ENCODE measurements at regions not wholly inside any gene's neighbourhood (a gene's known extent, or its start where the extent isn't known, plus 50 kb on each side); places are given as distances from the start of the nearest gene placed in this dataset.

DNA sequence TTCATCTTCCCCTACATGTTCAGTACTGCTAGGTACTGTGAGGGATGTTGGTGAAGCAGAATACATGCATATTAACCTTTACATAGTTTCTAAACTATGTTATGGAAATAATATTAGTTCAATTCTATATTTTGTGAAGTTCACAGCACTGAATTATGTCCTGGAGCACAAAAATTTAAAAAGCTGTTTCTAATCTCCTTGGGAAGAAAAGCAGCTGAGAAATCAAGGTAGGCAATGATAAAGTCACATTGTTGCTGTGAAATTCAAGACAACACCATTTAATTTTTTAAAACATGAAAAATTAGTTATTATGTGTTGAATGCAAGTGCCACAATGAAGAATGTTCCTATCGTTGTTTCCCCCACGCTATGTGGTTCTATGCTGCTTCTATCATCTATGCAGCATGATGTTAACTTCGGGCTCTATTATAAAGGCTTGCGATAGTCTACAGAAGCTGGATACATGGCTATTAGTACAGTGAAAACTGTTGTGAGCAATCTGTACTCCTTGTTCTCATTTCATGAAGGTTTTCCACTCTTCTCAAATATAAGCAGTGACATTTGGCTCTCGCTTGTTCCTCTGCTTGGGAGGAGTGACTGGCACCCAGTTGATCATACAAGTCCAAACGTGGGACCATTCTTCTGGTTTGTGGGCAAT, 164.3 kb downstream of the AASDHPPT start:
- TF ChIP-seq, protein P1, sequence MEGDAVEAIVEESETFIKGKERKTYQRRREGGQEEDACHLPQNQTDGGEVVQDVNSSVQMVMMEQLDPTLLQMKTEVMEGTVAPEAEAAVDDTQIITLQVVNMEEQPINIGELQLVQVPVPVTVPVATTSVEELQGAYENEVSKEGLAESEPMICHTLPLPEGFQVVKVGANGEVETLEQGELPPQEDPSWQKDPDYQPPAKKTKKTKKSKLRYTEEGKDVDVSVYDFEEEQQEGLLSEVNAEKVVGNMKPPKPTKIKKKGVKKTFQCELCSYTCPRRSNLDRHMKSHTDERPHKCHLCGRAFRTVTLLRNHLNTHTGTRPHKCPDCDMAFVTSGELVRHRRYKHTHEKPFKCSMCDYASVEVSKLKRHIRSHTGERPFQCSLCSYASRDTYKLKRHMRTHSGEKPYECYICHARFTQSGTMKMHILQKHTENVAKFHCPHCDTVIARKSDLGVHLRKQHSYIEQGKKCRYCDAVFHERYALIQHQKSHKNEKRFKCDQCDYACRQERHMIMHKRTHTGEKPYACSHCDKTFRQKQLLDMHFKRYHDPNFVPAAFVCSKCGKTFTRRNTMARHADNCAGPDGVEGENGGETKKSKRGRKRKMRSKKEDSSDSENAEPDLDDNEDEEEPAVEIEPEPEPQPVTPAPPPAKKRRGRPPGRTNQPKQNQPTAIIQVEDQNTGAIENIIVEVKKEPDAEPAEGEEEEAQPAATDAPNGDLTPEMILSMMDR (IDR thresholded peaks at IDR 0.05; ENCODE audit: low read depth, low read length): no peak

DNA sequence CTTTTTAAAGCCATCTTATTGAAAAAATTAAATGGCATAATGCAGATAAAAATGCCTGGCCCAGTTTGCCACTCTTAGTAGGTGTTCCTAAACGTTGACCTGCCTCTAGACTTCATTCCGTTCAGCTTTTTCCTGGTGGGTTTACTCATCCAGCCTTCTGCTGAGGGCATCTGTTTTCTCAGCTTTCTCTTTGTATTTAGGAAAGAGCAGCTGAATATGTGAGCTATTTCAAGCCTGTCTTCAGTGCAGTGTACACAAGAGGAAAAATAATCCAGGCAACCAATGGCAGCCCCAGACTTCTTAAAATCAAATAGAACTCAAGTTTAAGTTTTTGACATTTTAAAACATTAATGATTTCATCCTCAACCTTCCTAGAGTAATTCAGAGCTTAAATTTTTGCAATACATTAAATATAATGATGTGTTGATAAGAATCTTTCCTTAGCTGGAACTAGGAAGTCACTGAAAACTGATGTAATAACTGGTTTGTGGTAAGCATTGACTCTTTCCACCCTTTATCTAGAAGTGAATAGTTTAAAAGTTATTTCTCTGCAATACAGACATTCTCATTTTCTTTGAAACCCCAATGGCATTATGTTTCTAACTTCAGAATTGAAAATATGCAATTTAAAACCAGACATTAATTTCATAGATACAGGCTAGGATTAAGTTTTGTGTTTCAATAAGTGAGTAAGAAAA, 165.4 kb downstream of the AASDHPPT start:
- TF ChIP-seq, protein P1 (IDR thresholded peaks at IDR 0.05; ENCODE audit: low read depth, low read length): no peak
- no peak for DNase-seq (ENCODE audit: low read depth in 2 of 2)
- no peak overlapping the region for H3K4me3 ChIP-seq (replicated peaks in 1 of 2; ENCODE audit: low read depth in 2 of 2, low read length in 2 of 2)

More for the DNA sequence above, 164.3 kb downstream of the AASDHPPT start:
- no peak overlapping the region for H3K4me3 ChIP-seq (replicated peaks in 1 of 2; ENCODE audit: low read depth in 2 of 2, low read length in 2 of 2)
- no peak for DNase-seq (ENCODE audit: low read depth in 2 of 2)

DNA sequence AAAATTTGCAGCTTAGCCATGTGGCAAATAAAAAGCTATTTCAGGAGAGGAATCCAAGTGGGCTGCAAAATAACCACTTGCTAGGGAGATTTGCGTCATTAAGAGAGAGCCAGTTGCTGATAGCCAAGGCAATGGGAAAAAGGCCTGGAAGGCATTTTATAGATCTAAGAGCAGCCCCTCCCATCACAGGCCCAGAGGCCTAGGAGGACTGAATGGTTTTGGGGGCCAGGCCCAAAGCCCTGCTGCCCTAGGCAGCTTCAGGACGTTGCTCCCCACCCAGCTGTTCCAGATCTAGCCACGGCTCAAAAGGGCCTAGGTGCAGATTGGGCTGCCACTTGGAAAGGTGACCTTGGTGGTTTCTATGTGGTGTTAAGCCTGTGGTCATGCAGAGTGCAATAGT, 169.0 kb downstream of the AASDHPPT start:
- DNase-seq (ENCODE audit: low read depth in 2 of 2): no peak
- H3K4me3 ChIP-seq (replicated peaks in 1 of 2; ENCODE audit: low read depth in 2 of 2, low read length in 2 of 2): no peak overlapping the region
- TF ChIP-seq, protein P1 (IDR thresholded peaks at IDR 0.05; ENCODE audit: low read depth, low read length): no peak

DNA sequence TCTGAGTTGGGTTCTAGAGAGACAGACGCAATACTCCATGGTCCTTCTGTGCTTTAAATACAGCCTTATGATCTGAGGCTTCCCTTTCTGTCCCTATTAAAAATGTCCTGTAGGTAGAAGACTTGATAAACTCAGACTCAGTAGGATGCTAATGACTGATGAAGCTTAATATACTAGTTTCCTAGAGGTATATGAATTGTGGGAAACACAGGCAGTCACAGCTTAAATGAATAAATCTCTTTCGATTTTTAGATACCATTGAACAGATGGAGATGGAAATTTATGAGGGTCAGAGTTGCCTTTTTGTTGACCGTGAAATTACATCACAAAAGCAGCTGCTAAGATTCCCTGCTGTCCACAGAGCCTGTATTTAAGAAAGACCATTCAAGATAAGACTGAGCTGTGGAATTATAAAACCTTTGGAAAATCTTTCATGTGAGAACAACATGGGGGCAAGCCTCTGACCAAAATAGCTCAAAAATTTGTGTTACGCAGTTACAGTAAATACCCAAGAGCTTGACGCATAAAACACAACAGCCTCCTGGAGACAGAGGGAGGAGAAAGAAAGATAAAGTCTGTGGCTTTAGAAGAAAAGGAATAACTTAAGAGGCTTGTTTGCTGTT, 172.3 kb downstream of the AASDHPPT start:
- TF ChIP-seq, protein P1 (IDR thresholded peaks at IDR 0.05; ENCODE audit: low read depth, low read length): no peak
- H3K4me3 ChIP-seq (replicated peaks in 1 of 2; ENCODE audit: low read depth in 2 of 2, low read length in 2 of 2): no peak overlapping the region
- peak; percentile 60 to 85 for DNase-seq (ENCODE audit: low read depth in 2 of 2)

DNA sequence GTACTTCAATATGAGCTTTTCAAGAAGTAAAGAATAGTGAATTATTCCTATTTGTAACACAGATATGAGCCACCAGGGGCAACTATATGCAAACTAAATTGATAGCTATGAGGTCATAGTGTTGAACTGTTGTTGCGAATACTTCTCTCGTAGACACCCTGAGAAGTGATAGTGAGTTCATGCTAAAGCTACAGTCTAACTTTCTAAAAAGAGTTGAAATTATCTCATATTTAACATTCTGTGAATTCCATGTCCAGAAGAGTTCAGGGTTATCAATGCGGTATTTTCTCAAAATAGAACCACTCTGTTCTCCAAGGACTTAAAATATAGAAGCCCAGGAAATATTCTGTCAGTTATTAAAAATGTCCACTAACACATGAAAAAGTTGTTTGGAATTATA, 185.4 kb downstream of the AASDHPPT start:
- TF ChIP-seq, protein P1 (IDR thresholded peaks at IDR 0.05; ENCODE audit: low read depth, low read length): no peak
- no peak overlapping the region for H3K4me3 ChIP-seq (replicated peaks in 1 of 2; ENCODE audit: low read depth in 2 of 2, low read length in 2 of 2)
- peak; percentile 5 to 38 for DNase-seq (ENCODE audit: low read depth in 2 of 2)

DNA sequence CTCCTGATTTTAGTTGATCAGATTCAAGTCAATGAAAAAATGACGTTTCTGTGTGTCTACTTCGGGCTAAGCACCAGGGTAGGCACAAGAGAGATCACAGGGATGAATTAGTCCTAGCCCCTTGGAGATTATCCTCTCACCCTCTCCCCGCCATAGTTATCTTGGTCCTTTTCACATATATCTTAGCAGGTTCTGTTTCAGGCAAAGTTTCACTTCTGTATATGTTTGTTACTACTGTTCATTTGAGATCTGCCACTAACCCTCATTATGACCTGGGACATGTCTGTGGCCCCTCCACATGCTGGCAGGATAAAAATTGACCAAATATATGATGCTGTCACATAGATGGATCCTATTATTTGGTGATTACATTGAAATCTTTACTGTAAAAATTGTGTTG, 186.1 kb downstream of the AASDHPPT start:
- DNase-seq (ENCODE audit: low read depth in 2 of 2): no peak
- TF ChIP-seq, protein P1 (IDR thresholded peaks at IDR 0.05; ENCODE audit: low read depth, low read length): no peak
- no peak overlapping the region for H3K4me3 ChIP-seq (replicated peaks in 1 of 2; ENCODE audit: low read depth in 2 of 2, low read length in 2 of 2)
